ENCODE measurements at regions not wholly inside any gene's neighbourhood (a gene's known extent, or its start where the extent isn't known, plus 50 kb on each side); places are given as distances from the start of the nearest gene placed in this dataset.

DNA sequence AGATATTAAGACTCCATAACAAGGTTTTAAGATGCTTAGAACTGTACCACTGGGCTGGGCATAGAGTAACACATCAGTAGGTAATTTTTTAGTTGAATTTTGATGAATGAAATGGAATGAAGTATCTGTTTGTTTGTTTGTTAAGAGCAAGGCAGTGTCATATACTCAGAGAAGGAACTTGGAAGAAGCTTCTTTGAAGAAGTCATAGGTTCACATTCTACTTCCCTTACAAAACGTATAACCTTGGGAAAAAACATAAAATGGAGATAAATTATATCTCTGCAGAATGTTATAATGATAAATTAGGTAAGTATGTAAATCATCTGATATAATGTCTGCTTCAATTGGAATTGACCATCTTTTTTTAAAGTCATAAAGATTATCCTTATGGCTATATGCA, 122.1 kb upstream of the SLC39A10 start:
- CTCF ChIA-PET, result interaction anchor here (0.6 to 16.6 kb wide), 21 partner anchors 8 to 532 kb away, joined by 3 to 218 read pairs (median 7); partner anchors contain the start of genes DNAH7 and SLC39A10
- WGBS (ENCODE audit: insufficient coverage, insufficient replicate concordance, low lambda C conversion rate, missing lambda C conversion rate), result 89% methylated on average over 1 of the region's 1 CpG
- H2AFZ ChIP-seq (ENCODE audit: control insufficient read depth, low read depth, low read length), result no peak overlapping the region

More for the DNA sequence above, 122.1 kb upstream of the SLC39A10 start:
- Histone ChIP-seq H3K9me3 (replicated peaks; ENCODE audit: control insufficient read depth, insufficient read depth, low read length) (no peaks in the 10 kb centered on the region; the same call in 2 of the 3 replicates), H3K36me3 (ENCODE audit: control insufficient read depth in 2 of 2, insufficient read depth in 2 of 2, low read length in 1 of 2) (no peaks in the 10 kb centered on the region), H3K27me3 (replicated peaks in 1 of 2; ENCODE audit: control insufficient read depth in 2 of 2, insufficient read depth in 2 of 2, low read length in 1 of 2) (no peaks in the 10 kb centered on the region), H3K4me2 (ENCODE audit: control insufficient read depth, insufficient read depth) (no peak overlapping the region), H3K79me2 (ENCODE audit: control insufficient read depth, insufficient read depth, low read length) (no peaks in the 10 kb centered on the region), H3K4me1 (ENCODE audit: control insufficient read depth, insufficient read depth, low read length) (peaks cover 29% of the 10 kb centered on the region), H3K4me3 (no peak overlapping the region), H4K20me1 (ENCODE audit: control insufficient read depth, insufficient read depth) (no peaks in the 10 kb centered on the region), H3K27ac (ENCODE audit: control insufficient read depth, insufficient read depth) (no peak overlapping the region), H3K9ac (ENCODE audit: control insufficient read depth, insufficient read depth, low read length) (no peak overlapping the region)
- SMC1A ChIA-PET (ENCODE audit: uncharacterized antibody, unreplicated experiment), result interaction anchor here (0.9 to 19.9 kb wide), 31 partner anchors 8 to 533 kb away, joined by 3 to 435 read pairs (median 10); partner anchors contain the start of genes DNAH7 and SLC39A10
- BruUV-seq (replicated peaks), result no TSS peak
- DNase-seq (ENCODE audit: low read depth, low spot score), result no peak
- TF ChIP-seq RUNX3 (IDR thresholded peaks at IDR 0.05; ENCODE audit: low read length), result no peak
- TF ChIP-seq PKNOX1 (IDR thresholded peaks at IDR 0.05), result no peak
- no peak for TF ChIP-seq SREBF2 (IDR thresholded peaks at IDR 0.05; ENCODE audit: low read length)
- TF ChIP-seq, protein P1, sequence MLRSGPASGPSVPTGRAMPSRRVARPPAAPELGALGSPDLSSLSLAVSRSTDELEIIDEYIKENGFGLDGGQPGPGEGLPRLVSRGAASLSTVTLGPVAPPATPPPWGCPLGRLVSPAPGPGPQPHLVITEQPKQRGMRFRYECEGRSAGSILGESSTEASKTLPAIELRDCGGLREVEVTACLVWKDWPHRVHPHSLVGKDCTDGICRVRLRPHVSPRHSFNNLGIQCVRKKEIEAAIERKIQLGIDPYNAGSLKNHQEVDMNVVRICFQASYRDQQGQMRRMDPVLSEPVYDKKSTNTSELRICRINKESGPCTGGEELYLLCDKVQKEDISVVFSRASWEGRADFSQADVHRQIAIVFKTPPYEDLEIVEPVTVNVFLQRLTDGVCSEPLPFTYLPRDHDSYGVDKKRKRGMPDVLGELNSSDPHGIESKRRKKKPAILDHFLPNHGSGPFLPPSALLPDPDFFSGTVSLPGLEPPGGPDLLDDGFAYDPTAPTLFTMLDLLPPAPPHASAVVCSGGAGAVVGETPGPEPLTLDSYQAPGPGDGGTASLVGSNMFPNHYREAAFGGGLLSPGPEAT (IDR thresholded peaks at IDR 0.05; ENCODE audit: low read depth), result no peak
- no peak for TF ChIP-seq JUNB (IDR thresholded peaks at IDR 0.05)
- TF ChIP-seq BMI1 (IDR thresholded peaks at IDR 0.05; ENCODE audit: borderline replicate concordance), result no peak
- no peak for TF ChIP-seq BHLHE40 (IDR thresholded peaks at IDR 0.05; ENCODE audit: borderline replicate concordance in 1 of 2, low read depth in 2 of 2, low read length in 1 of 2)
- no peak for TF ChIP-seq ZNF24 (IDR thresholded peaks at IDR 0.05)
- no peak for TF ChIP-seq NR2C1 (IDR thresholded peaks at IDR 0.05)
- in situ Hi-C loops (cut with MboI), result no loop called here
- no peak for ATAC-seq
- RAD21 ChIA-PET (ENCODE audit: unreplicated experiment), result interaction anchor here (1.0 to 8.9 kb wide), 18 partner anchors 8 to 215 kb away, joined by 3 to 282 read pairs (median 20); partner anchors contain the start of gene SLC39A10
- FAIRE-seq, result no peak
- POLR2A ChIA-PET, result interaction anchor here (0.8 to 8.6 kb wide), 11 partner anchors 8 to 125 kb away, joined by 3 to 109 read pairs (median 8); partner anchors contain the start of gene SLC39A10
- intact Hi-C loops (cut with micrococcal nuclease; ENCODE audit: unreplicated experiment), result loop anchor here (10.0 kb wide), 3 partner anchors 120 to 710 kb away; no protein-coding TSS in a partner anchor

Measured in GM12878 (cell line).